Muscle layer of duodenum (tissue), 2 donors: ENCODE measurements at regions not wholly inside any gene's neighbourhood (a gene's known extent, or its start where the extent isn't known, plus 50 kb on each side); places are given as distances from the start of the nearest gene placed in this dataset.
"Not testable (repeated sequence)": the region's sequence is repeated elsewhere in the genome, so short reads cannot be mapped to it uniquely, and the experiment has no call there.

Experiments
- H3K27ac ChIP-seq: one replicate; pipeline ENCODE4 v1.7.0; 2013; ENCODE audit warnings: mild to moderate bottlenecking, low read length
- H3K27me3 ChIP-seq: one replicate; pipeline ENCODE4 v1.7.0; 2013; ENCODE audit warnings: low read depth, mild to moderate bottlenecking, control low read depth, low read length
- H3K36me3 ChIP-seq, 2 donors: one replicate each; pipeline ENCODE4 v1.7.0; 2013; ENCODE audit warnings: low read length in 2 of 2, control low read depth in 1 of 2, mild to moderate bottlenecking in 1 of 2; ENCODE audit not compliant: insufficient read depth in 2 of 2, control insufficient read depth in 1 of 2
- H3K4me1 ChIP-seq, 2 donors: one replicate each; pipeline ENCODE4 v1.7.0; 2013; ENCODE audit warnings: low read length in 2 of 2, mild to moderate bottlenecking in 2 of 2, control low read depth in 1 of 2, moderate library complexity in 1 of 2; ENCODE audit not compliant: insufficient read depth in 2 of 2, control insufficient read depth in 1 of 2
- H3K4me3 ChIP-seq, 2 donors: one replicate each; pipeline ENCODE4 v1.7.0; 2013; ENCODE audit warnings: low read length in 2 of 2, low read depth in 1 of 2, mild to moderate bottlenecking in 1 of 2
- H3K9me3 ChIP-seq, 2 donors: one replicate each; pipeline ENCODE4 v1.7.0; 2013; ENCODE audit warnings: low read length in 2 of 2, control low read depth in 1 of 2, mild to moderate bottlenecking in 1 of 2; ENCODE audit not compliant: control insufficient read depth in 1 of 2
- donor health status: healthy.

- no peak overlapping the region for H3K27ac ChIP-seq
- no peaks in the 10 kb centered on the region for H3K27me3 ChIP-seq
- no peak overlapping the region for H3K4me3 ChIP-seq
Measured at GRCh38 chr2:167748536-167748935, 498.9 kb downstream of the STK39 start.

DNA sequence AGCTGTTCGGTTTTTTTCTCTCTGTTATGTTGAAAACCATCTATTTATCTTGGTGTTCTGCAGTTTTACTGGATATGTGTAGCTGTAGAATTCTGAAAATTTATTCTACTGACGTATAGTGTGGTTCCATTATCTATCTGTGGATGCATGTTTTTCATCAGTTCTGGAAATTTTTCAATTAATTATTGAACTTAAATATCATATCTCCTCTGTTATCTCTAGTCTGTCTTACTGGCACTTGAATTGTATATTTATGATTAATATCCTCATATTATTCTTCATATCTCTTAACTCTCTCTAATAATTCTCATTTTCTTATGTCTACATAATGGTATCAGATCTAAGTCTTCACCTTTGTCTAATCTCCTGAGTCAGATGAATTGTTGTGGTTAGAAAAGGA is 501.7 kb downstream of the STK39 start:
- Histone ChIP-seq H3K27ac (no peak overlapping the region), H3K27me3 (no peaks in the 10 kb centered on the region), H3K4me1 (no peaks in the 10 kb centered on the region), H3K36me3 (no peaks in the 10 kb centered on the region), H3K9me3 (no peaks in the 10 kb centered on the region), H3K4me3 (no peak overlapping the region)

More at GRCh38 chr2:167748536-167748935, 498.9 kb downstream of the STK39 start:
- H3K4me1 ChIP-seq: no peaks in the 10 kb centered on the region
- no peaks in the 10 kb centered on the region for H3K9me3 ChIP-seq
- no peaks in the 10 kb centered on the region for H3K36me3 ChIP-seq

GRCh38 chr2:167739921-167740320 is 507.5 kb downstream of the STK39 start:
- H3K9me3 ChIP-seq, H3K36me3 ChIP-seq: not testable (repeated sequence)

GRCh38 chr2:167733747-167734146 is 513.6 kb downstream of the STK39 start:
- no peak overlapping the region for H3K4me3 ChIP-seq
- no peaks in the 10 kb centered on the region for H3K27me3 ChIP-seq
- H3K4me1 ChIP-seq: peaks cover 0 to 4% of the 10 kb centered on the region in 2 donors
- no peaks in the 10 kb centered on the region for H3K36me3 ChIP-seq
- H3K27ac ChIP-seq: no peak overlapping the region
- H3K9me3 ChIP-seq: no peaks in the 10 kb centered on the region

More at GRCh38 chr2:167739921-167740320, 507.5 kb downstream of the STK39 start:
- H3K27me3 ChIP-seq, H3K4me3 ChIP-seq, H3K4me1 ChIP-seq, H3K27ac ChIP-seq: not testable (repeated sequence)

- Histone ChIP-seq H3K4me1 (peaks cover 0 to 4% of the 10 kb centered on the region in 2 donors), H3K27me3 (no peaks in the 10 kb centered on the region), H3K36me3 (no peaks in the 10 kb centered on the region), H3K9me3 (no peaks in the 10 kb centered on the region), H3K4me3 (no peak overlapping the region), H3K27ac (no peak overlapping the region)
Measured at GRCh38 chr2:167732326-167732725, 515.1 kb downstream of the STK39 start.

GRCh38 chr2:167729911-167730310 is 517.5 kb downstream of the STK39 start:
- no peaks in the 10 kb centered on the region for H3K9me3 ChIP-seq
- no peaks in the 10 kb centered on the region for H3K36me3 ChIP-seq
- H3K27me3 ChIP-seq: no peaks in the 10 kb centered on the region
- no peak overlapping the region for H3K4me3 ChIP-seq
- no peak overlapping the region for H3K27ac ChIP-seq
- H3K4me1 ChIP-seq: peaks cover 0 to 4% of the 10 kb centered on the region in 2 donors

DNA sequence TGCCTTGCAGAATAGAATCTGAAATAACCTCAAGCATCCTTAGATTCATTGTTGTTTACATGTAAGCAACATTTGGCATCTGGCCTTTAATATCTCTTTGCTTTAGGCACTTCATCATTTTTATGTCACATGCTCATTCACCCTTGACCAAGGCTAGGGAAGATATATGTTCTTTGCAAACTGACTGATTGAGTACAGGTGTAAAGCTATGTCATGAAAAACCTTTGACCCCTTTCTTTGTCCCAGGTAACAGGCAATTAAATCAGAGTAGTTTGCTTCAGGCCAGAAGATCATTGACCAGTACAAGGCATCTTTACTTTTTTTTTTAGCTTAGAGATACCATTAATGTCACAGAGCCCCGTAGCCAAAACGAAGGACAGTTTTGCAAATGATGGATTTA is 520.6 kb downstream of the STK39 start:
- Histone ChIP-seq H3K36me3 (no peaks in the 10 kb centered on the region), H3K27me3 (no peaks in the 10 kb centered on the region), H3K9me3 (no peaks in the 10 kb centered on the region), H3K4me3 (no peak overlapping the region), H3K27ac (no peak overlapping the region), H3K4me1 (peaks cover 0 to 4% of the 10 kb centered on the region in 2 donors)

GRCh38 chr2:167721593-167721992 is 525.8 kb downstream of the STK39 start:
- Histone ChIP-seq H3K4me1 (no peaks in the 10 kb centered on the region), H3K4me3 (no peak overlapping the region), H3K27ac (no peak overlapping the region)

DNA sequence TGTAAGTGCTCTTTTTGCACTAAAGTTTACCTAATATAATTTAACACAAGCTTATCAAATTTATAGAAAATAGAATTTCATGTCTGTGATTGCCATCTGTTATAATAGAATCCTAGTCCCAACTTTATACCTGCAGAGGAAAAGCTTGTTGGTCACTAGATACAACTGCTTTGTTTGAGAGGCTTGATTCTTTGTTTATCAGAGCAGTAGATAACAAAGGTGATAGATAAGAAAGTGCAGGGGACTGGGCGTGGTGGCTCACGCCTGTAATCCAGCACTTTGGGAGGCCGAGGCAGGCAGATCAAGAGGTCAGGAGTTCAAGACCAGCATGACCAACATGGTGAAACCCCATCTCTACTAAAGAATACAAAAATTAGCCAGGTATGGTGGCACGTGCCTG is 528.0 kb downstream of the STK39 start:
- H3K9me3 ChIP-seq: no peaks in the 10 kb centered on the region
- H3K27ac ChIP-seq: no peak overlapping the region
- no peak overlapping the region for H3K4me3 ChIP-seq
- no peaks in the 10 kb centered on the region for H3K36me3 ChIP-seq
- H3K27me3 ChIP-seq: no peaks in the 10 kb centered on the region
- no peaks in the 10 kb centered on the region for H3K4me1 ChIP-seq

More at GRCh38 chr2:167721593-167721992, 525.8 kb downstream of the STK39 start:
- no peaks in the 10 kb centered on the region for H3K27me3 ChIP-seq
- H3K9me3 ChIP-seq: no peaks in the 10 kb centered on the region
- H3K36me3 ChIP-seq: no peaks in the 10 kb centered on the region

GRCh38 chr2:167718560-167718959 is 528.8 kb downstream of the STK39 start:
- no peak overlapping the region for H3K4me3 ChIP-seq
- H3K27ac ChIP-seq: no peak overlapping the region
- no peaks in the 10 kb centered on the region for H3K27me3 ChIP-seq
- no peaks in the 10 kb centered on the region for H3K4me1 ChIP-seq
- H3K36me3 ChIP-seq: no peaks in the 10 kb centered on the region
- no peaks in the 10 kb centered on the region for H3K9me3 ChIP-seq

DNA sequence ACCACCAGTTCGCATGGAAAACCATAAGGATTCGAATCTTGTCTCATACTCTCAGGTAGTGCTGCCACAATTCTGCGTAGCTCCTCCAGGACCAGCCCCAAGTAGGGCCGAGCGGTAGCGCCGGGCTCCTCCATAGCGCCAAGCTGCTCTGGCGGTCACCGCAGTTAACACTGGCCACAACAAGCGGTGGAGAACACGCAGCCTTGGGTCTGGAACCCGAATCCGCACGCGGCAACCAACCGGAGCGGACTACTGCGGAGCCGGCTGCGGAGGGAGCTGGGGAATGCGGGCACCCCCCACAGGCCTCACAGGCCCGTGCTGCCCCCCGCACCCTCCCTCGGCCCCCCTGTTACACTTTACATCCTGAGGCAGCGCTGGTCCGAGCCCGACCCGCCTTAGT is 531.5 kb downstream of the STK39 start:
- no peaks in the 10 kb centered on the region for H3K4me1 ChIP-seq
- H3K36me3 ChIP-seq: no peaks in the 10 kb centered on the region
- H3K27ac ChIP-seq: no peak overlapping the region
- H3K4me3 ChIP-seq: no peak overlapping the region
- no peaks in the 10 kb centered on the region for H3K9me3 ChIP-seq
- no peaks in the 10 kb centered on the region for H3K27me3 ChIP-seq

DNA sequence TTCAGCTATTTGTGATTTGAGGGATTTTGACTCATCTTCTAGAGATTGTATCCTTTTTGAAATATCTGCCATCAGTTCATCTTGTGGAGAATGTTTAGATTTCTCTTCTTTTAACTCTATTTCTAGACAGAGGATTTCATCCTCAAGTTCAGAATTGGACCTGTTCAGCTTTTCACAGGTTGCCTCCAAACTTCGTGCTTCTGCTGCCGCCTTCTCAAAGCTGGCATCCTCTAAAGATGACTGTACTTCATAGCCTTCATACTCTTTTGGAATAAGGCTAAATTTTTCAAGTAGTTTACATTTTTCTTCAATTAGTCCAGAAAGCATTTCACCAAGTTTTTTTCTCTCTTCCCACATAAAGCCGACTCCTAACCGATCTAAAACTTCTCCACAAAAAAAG is 531.9 kb downstream of the STK39 start:
- H3K4me3 ChIP-seq, H3K9me3 ChIP-seq, H3K27ac ChIP-seq, H3K36me3 ChIP-seq, H3K27me3 ChIP-seq, H3K4me1 ChIP-seq: not testable (repeated sequence)
